Activated CD4-positive, alpha-beta T cell treated with anti-CD3 and anti-CD28 coated beads, Interleukin-2, amount 10 ng/mL, durations not matched to agents 24 days and 14 days (primary cell): ENCODE measurements at regions not wholly inside any gene's neighbourhood (a gene's known extent, or its start where the extent isn't known, plus 50 kb on each side); places are given as distances from the start of the nearest gene placed in this dataset.
"Not testable (repeated sequence)": the region's sequence is repeated elsewhere in the genome, so short reads cannot be mapped to it uniquely, and the experiment has no call there.

Experiments used
- DNase-seq: peaks from one replicate; pipeline ENCODE4 v3.0.0; 2022
- H3K27ac Mint-ChIP-seq: one replicate; pipeline ENCODE4 v1.8.0; 2022; ENCODE audit warnings: mild to moderate bottlenecking, mixed read lengths
- H3K27me3 Mint-ChIP-seq: one replicate; pipeline ENCODE4 v1.8.0; 2022; ENCODE audit warnings: mixed read lengths
- H3K36me3 Mint-ChIP-seq: one replicate; pipeline ENCODE4 v1.8.0; 2022; ENCODE audit warnings: low read depth, mild to moderate bottlenecking, mixed read lengths
- H3K4me1 Mint-ChIP-seq: one replicate; pipeline ENCODE4 v1.8.0; 2021; ENCODE audit warnings: mixed read lengths
- H3K4me3 Mint-ChIP-seq: one replicate; pipeline ENCODE4 v1.8.0; 2022; ENCODE audit warnings: mild to moderate bottlenecking, moderate library complexity, mixed read lengths
- H3K9me3 Mint-ChIP-seq: one replicate; pipeline ENCODE4 v1.8.0; 2021; ENCODE audit warnings: mixed read lengths
- intact Hi-C: fragments of 100-400 bp; cut with micrococcal nuclease; formaldehyde crosslinking; loops from one replicate; pipeline ENCODE4 v1.15.1; 2023

DNA sequence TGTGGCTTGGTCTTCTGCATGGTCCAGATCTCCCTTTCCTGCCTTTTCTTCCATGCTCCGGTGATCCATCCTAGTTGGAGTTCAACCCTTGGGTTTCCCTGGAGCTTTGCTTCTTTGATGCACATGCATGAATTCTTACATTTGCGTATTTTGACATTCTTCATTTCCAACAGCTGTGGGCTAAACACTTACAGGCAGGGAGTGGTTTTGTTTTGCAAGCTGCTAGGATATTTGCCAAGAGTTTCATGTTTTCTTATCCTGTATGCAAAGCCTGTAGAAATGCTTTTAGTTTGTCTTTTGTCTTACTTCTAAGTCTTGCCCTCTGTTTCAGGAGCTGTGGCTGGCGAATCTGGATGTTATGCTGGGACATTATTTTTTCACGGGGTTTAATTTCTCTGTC lies 90.3 kb upstream of the PAXBP1 start:
- DNase-seq, result no peak
- no peak overlapping the region for H3K4me3 Mint-ChIP-seq
- H3K4me1 Mint-ChIP-seq, result no peaks in the 10 kb centered on the region
- intact Hi-C loops, result no loop called here
- H3K27ac Mint-ChIP-seq, result no peak overlapping the region
- no peaks in the 10 kb centered on the region for H3K9me3 Mint-ChIP-seq
- H3K36me3 Mint-ChIP-seq, result no peaks in the 10 kb centered on the region
- peaks cover 16% of the 10 kb centered on the region for H3K27me3 Mint-ChIP-seq

DNA sequence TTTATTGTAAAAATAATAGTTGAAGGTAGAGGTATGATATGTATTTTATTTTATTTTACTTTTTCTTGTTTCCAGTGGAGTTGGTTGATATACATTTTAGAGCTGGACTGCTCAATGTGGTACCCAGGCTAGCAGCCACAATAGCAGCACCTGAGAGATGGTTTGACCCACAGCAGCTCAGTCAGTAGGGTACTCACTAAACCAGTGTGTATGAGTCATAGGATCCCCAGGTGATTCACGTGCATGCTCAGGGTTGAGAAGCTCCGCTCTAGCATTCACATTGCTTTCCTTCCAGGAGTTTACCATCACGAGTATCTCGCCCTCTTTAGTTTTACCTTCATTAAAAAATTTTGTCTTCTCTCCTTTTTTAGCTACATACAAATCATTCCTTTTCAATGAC lies 96.0 kb upstream of the PAXBP1 start:
- no peaks in the 10 kb centered on the region for H3K9me3 Mint-ChIP-seq
- no peak overlapping the region for H3K27ac Mint-ChIP-seq
- peaks cover 17% of the 10 kb centered on the region for H3K27me3 Mint-ChIP-seq
- intact Hi-C loops, result no loop called here
- no peak for DNase-seq
- H3K36me3 Mint-ChIP-seq, result no peaks in the 10 kb centered on the region
- H3K4me1 Mint-ChIP-seq, result no peaks in the 10 kb centered on the region
- H3K4me3 Mint-ChIP-seq, result no peak overlapping the region

DNA sequence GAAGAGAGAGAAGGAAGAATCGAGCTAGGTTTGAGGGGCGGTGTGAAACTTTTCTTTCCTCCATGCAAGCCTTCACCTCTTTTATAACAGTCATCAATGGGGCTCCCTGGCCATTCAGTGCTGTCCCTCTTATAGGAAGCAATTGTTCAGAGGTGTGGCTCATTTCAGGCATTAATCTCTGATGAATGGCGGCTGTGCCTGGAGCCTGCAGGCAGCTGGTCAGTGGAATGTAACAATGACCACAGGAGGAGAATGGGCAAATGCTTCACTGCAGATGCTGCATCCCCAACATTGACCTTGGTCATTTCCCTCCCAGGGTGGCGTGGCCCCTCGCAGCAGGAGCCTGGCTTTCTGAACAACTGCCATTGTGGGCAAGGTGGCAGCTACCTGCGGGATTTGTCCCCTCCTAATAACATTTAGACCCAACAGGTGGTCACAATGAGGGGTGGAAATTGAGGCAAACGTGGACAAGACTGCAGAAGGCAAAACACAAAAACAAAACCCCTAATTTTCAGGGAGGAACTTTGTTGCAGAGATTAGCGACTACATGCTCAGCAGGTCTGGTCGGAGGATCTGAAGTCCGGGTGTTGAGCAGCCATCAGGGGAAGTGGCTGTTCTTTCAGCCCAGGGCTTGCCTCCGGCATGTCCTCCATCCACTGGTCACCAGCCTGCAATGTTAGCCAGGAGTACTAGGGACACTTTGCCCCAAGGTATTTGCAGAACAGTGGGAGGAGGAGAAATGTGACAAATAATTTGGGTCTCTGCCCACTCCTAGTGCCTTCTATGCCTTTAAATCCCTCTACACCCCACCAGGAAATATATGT lies 97.3 kb upstream of the PAXBP1 start:
- Mint-ChIP-seq H3K36me3 (no peaks in the 10 kb centered on the region), H3K9me3 (no peaks in the 10 kb centered on the region), H3K27ac (no peak overlapping the region), H3K4me1 (no peaks in the 10 kb centered on the region), H3K4me3 (no peak overlapping the region), H3K27me3 (peaks cover 13% of the 10 kb centered on the region)
- no peak for DNase-seq
- intact Hi-C loops, result no loop called here

DNA sequence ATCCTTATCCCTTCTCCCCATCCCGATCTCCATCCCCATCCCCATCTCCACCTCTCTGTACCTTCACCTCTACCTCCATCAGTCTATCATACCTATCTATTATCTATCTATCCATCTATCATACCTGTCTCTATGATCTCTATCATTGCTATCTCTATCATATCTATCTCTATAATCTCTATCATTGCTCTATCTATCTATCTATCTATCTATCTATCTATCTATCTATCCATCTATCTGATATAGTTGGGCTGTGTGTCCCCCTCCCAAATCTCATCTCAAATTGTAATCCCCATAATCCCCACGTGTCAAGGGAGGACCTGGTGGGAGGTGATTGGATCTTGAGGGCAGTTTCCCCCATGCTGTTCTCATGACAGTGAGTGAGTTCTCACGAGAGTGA lies 97.9 kb upstream of the PAXBP1 start:
- Mint-ChIP-seq H3K27me3 (peaks cover 13% of the 10 kb centered on the region), H3K9me3 (no peaks in the 10 kb centered on the region), H3K4me1 (no peaks in the 10 kb centered on the region), H3K27ac (no peak overlapping the region), H3K36me3 (no peaks in the 10 kb centered on the region), H3K4me3 (no peak overlapping the region)
- no peak for DNase-seq
- intact Hi-C loops, result no loop called here

DNA sequence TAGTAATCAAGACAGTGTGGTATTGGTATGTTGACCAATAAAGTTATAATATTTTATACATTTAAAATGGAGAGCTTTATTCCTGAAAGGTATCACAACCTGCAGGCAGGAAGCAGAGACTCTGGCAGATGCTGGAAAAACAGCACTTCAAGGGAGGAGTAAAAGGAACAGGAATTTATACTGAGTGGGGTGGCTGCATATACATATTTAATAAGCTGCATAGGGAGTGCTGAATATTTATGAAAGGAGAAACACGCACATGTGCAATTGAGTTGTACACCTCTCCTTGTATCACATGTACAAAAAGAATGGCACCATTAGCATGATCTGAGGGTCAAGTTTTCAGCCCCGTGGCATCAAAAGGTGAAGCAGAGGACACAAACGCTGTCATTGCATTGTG lies 104.9 kb upstream of the PAXBP1 start:
- Mint-ChIP-seq H3K9me3 (no peaks in the 10 kb centered on the region), H3K4me1 (no peaks in the 10 kb centered on the region), H3K4me3 (no peak overlapping the region), H3K27me3 (peaks cover 11% of the 10 kb centered on the region), H3K36me3 (no peaks in the 10 kb centered on the region), H3K27ac (no peak overlapping the region)
- intact Hi-C loops, result no loop called here
- no peak for DNase-seq

DNA sequence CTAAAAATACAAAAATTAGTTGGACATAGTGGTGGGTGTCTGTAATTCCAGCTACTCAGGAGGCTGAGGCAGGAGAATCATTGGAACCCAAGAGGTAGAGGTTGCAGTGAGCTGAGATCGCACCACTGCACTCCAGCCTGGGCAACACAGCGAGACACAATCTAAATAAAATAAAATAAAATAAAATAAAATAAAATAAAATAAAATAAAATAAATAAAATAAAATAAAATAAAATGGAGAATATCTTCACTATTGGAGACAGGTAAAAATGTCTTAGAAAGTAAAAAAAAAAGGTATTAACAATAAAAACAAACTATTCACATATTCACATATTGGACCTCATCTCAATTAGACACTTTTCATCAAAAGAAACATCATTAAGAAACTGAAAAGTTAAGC lies 106.3 kb upstream of the PAXBP1 start:
- DNase-seq, H3K9me3 Mint-ChIP-seq, H3K4me1 Mint-ChIP-seq, intact Hi-C loops, H3K36me3 Mint-ChIP-seq, H3K27ac Mint-ChIP-seq, H3K4me3 Mint-ChIP-seq: not testable (repeated sequence)
- peaks cover 11% of the 10 kb centered on the region for H3K27me3 Mint-ChIP-seq

DNA sequence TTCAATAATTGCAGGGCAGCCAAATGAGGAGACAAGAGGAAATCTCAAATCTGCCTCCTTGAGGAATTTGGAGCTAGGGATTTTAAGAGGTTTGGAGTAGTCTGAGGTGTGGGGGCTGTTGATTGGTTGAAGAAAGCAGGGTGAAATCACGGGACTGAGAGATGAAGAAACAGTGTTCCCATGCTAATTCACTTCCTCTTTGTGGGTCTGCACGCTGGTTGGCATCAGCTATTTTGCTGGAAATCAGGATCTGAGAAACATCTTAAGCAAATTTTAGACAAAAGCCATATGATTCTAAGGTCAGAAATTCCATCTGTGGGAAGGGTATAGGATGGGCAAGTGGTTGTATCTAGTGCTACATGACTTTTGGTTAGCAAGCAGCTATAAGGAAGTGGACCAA lies 107.1 kb upstream of the PAXBP1 start:
- intact Hi-C loops, result no loop called here
- no peaks in the 10 kb centered on the region for H3K36me3 Mint-ChIP-seq
- no peaks in the 10 kb centered on the region for H3K4me1 Mint-ChIP-seq
- no peak overlapping the region for H3K4me3 Mint-ChIP-seq
- no peak for DNase-seq
- H3K9me3 Mint-ChIP-seq, result no peaks in the 10 kb centered on the region
- H3K27me3 Mint-ChIP-seq, result peaks cover 11% of the 10 kb centered on the region
- H3K27ac Mint-ChIP-seq, result no peak overlapping the region

DNA sequence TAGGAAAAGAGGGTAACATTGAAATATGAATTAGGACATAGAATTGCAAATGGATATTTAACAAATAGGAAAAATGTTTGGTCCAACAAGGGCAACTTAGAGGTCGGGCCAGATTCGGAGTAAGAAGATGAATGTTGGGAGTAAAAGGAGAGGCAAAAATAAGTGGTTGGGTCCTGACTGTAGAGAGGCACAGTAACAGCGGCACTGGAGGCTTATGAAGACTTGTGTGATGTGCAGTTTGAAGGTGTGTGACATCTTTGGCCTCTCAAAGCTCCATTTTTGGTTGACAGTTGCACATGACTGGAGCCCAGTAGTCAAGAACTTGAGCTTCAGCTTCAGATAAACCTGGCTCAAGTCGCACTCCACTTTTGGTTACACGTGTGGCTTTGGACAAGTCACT lies 109.9 kb upstream of the PAXBP1 start:
- Mint-ChIP-seq H3K9me3 (no peaks in the 10 kb centered on the region), H3K4me3 (no peak overlapping the region), H3K27ac (no peak overlapping the region), H3K36me3 (no peaks in the 10 kb centered on the region), H3K4me1 (peaks cover 6% of the 10 kb centered on the region), H3K27me3 (peaks cover 12% of the 10 kb centered on the region)
- no peak for DNase-seq
- intact Hi-C loops, result no loop called here

DNA sequence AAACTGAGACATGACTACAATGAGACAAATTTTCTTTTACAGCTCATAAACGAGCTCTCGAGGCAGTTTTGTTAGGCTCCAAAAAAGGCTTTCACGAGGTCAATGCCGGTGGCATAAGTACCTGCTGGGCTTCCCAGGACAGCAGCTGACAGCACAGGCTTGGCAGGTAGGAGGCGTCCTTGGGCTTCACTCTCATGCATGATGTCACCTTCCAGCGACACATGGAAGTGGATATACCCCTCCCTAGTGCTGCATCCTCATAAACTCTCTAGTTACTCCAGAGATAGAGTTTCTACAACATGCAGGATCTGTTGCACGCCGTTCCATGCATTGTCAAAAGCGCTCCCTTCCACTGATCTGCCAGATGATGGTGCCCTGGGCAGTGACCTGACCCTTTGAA lies 112.5 kb upstream of the PAXBP1 start:
- H3K9me3 Mint-ChIP-seq, result no peaks in the 10 kb centered on the region
- H3K4me1 Mint-ChIP-seq, result peaks cover 9% of the 10 kb centered on the region
- H3K27ac Mint-ChIP-seq, result no peak overlapping the region
- H3K36me3 Mint-ChIP-seq, result no peaks in the 10 kb centered on the region
- no peak overlapping the region for H3K4me3 Mint-ChIP-seq
- intact Hi-C loops, result no loop called here
- peaks cover 8% of the 10 kb centered on the region for H3K27me3 Mint-ChIP-seq
- DNase-seq, result no peak

DNA sequence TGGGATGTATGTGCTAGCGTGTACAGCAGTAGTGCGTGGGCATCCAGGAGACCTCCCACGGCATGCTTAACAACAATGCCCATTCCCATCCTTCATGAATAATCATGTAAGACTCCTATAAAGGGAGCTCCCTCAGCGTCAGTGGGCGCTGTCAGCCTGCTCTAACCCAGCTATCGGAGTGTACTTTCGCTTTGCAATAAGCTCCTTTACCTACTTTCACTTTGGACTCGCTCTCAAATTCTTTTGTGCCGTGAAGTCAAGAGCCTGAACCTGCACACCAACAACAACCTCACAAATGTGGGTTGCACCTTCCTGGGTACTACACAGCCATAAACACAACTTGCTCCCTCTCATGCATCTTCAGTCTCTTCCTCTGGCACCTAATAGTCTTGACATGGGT lies 114.8 kb upstream of the PAXBP1 start:
- peak; percentile 68 for DNase-seq
- H3K4me1 Mint-ChIP-seq, result peaks cover 9% of the 10 kb centered on the region
- H3K9me3 Mint-ChIP-seq, result no peaks in the 10 kb centered on the region
- peak overlapping the region; percentile 73 for H3K4me3 Mint-ChIP-seq
- H3K27ac Mint-ChIP-seq, result peak overlapping the region; percentile 13
- peaks cover 7% of the 10 kb centered on the region for H3K27me3 Mint-ChIP-seq
- intact Hi-C loops, result no loop called here
- no peaks in the 10 kb centered on the region for H3K36me3 Mint-ChIP-seq

DNA sequence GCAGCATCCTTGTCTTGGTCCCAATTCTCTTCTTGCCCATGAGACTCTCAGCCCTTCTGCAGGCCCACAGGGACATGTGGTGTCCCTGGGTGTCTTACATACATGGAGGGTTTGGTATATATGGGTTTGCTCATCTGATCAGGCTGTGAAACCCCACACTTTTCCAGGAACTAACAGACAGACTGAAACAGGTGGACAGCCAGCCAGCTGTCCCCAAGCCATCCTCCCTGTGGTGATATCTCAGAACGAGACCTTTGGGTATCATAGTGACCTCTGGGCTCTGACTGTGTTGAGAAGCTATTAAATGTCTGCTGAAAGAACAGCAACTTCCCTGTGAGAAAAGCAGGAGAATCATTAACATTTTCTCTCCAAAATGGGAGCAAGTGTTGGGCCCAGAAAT lies 115.5 kb upstream of the PAXBP1 start:
- Mint-ChIP-seq H3K27me3 (peaks cover 9% of the 10 kb centered on the region), H3K4me3 (peak overlapping the region; percentile 73), H3K9me3 (no peaks in the 10 kb centered on the region), H3K36me3 (no peaks in the 10 kb centered on the region), H3K27ac (no peak overlapping the region), H3K4me1 (peaks cover 9% of the 10 kb centered on the region)
- intact Hi-C loops, result no loop called here
- no peak for DNase-seq

DNA sequence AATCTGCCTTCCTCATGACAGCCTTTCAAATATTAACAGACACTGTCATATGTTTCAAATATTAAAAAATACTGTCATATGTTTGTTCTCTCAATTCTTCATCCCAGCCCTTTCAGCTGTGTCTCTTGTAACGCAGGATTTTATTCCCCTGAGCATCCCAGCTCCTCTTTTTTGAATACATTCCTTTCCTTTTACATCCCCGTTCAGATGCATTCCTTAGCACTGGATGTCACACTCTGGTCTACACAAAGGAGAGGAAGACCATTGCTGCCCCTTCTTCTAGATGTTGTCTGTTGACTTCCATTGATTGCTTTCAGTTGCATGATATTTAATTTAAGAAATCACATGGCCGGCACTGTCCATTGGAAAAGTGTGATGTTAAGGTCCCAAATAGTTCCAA lies 117.4 kb upstream of the PAXBP1 start:
- Mint-ChIP-seq H3K27ac (no peak overlapping the region), H3K27me3 (peaks cover 9% of the 10 kb centered on the region), H3K36me3 (no peaks in the 10 kb centered on the region), H3K4me3 (no peak overlapping the region), H3K9me3 (peaks cover under 1% of the 10 kb centered on the region), H3K4me1 (peaks cover 9% of the 10 kb centered on the region)
- intact Hi-C loops, result no loop called here
- no peak for DNase-seq

DNA sequence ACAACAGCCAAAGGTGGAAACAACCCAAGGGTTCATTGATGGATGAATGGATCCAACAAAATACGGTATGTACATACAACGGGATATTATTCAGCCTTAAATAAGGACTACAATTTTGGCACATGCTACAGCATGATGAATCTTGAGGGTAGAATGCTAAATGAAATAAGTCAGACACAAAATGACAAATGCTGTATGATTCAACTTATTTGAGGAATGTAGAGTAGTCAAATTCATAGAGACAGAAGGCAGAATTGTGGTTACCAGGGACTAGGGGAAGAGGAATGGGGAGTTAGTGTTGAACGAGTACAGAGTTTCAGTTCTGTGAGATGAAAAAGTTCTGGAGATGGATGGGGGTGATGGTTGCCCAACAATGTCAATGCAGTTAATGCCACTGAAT lies 118.0 kb upstream of the PAXBP1 start:
- Mint-ChIP-seq H3K36me3 (no peaks in the 10 kb centered on the region), H3K4me1 (peaks cover 9% of the 10 kb centered on the region), H3K9me3 (peaks cover 4% of the 10 kb centered on the region), H3K4me3 (no peak overlapping the region), H3K27me3 (peaks cover 9% of the 10 kb centered on the region), H3K27ac (no peak overlapping the region)
- no peak for DNase-seq
- intact Hi-C loops, result no loop called here

DNA sequence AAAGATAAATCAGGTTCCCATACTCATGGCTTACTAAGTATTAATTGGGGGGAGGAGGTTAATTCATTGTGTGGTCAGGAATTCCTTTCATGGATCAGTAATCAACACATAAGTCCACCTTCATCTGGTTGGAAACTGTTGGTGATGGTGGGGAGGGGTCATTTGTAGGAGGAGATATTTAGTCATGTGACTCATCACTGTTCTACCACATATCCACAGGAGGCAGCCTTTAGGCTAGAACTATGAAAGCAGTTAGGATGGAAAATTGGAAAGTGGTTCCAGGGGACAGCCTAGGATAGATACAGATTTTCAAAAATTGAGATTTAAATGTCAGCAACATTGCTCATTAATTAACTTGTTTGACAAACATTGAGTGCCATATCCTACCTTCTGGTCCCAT lies 122.8 kb upstream of the PAXBP1 start:
- no peak for DNase-seq
- H3K4me3 Mint-ChIP-seq, result no peak overlapping the region
- H3K9me3 Mint-ChIP-seq, result peaks cover 11% of the 10 kb centered on the region
- no peaks in the 10 kb centered on the region for H3K4me1 Mint-ChIP-seq
- no peak overlapping the region for H3K27ac Mint-ChIP-seq
- peaks cover 19% of the 10 kb centered on the region for H3K27me3 Mint-ChIP-seq
- no peaks in the 10 kb centered on the region for H3K36me3 Mint-ChIP-seq
- intact Hi-C loops, result no loop called here

DNA sequence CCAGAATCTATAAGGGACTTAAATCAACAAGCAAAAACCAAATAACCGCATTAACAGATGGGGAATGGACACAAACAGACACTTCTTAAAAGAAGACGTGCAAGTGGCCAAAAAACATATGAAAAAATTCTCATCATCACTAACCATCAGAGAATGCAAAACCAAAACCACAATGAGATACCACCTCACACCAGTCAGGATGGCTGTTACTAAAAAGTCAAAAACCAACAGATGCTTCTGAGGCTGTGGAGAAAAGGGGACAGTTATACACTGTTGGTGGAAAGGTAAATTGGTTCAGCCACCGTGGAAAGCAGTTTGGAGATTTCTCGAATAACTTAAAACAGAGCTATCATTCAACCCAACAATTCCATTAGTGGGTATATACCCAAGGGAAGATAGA lies 124.9 kb upstream of the OLIG2 start:
- no peaks in the 10 kb centered on the region for H3K4me1 Mint-ChIP-seq
- no peak for DNase-seq
- intact Hi-C loops, result no loop called here
- peaks cover 17% of the 10 kb centered on the region for H3K27me3 Mint-ChIP-seq
- H3K4me3 Mint-ChIP-seq, result no peak overlapping the region
- no peaks in the 10 kb centered on the region for H3K36me3 Mint-ChIP-seq
- peaks cover 1% of the 10 kb centered on the region for H3K9me3 Mint-ChIP-seq
- H3K27ac Mint-ChIP-seq, result no peak overlapping the region
